Gastroesophageal sphincter (tissue), 3 donors: ENCODE measurements at regions not wholly inside any gene's neighbourhood (a gene's known extent, or its start where the extent isn't known, plus 50 kb on each side); places are given as distances from the start of the nearest gene placed in this dataset.

Experiments
- CTCF ChIP-seq, 4 experiments: fragments of 200-600 bp in 2 of 4; fragments of 450-650 bp in 2 of 4; sonication (generic) in 1 of 4; IDR thresholded peaks; one replicate each; pipeline ENCODE4 v1.5.1; 2017 to 2019; ENCODE audit warnings: antibody characterized with exemption in 4 of 4, mild to moderate bottlenecking in 2 of 4, moderate library complexity in 2 of 4
- POLR2A ChIP-seq, 2 donors: fragments of 450-650 bp; IDR thresholded peaks; one replicate each; pipeline ENCODE4 v1.6.1; 2017; ENCODE audit warnings: antibody characterized with exemption in 2 of 2, mild to moderate bottlenecking in 2 of 2, moderate library complexity in 1 of 2
- POLR2AphosphoS5 ChIP-seq: sonication (generic); formaldehyde crosslinking; IDR thresholded peaks from one replicate; pipeline ENCODE4 v1.6.1; 2017; ENCODE audit warnings: antibody characterized with exemption

- TF ChIP-seq CTCF (IDR thresholded peaks at IDR 0.05) (no peak), POLR2A (IDR thresholded peaks at IDR 0.05) (no peak), POLR2AphosphoS5 (no peak)
Observed at GRCh38 chr6:92550501-92550900, 868.9 kb downstream of the EPHA7 start.
